ENCODE measurements at regions not wholly inside any gene's neighbourhood (a gene's known extent, or its start where the extent isn't known, plus 50 kb on each side); places are given as distances from the start of the nearest gene placed in this dataset.

- DNase-seq = no peak
Observed at GRCh38 chr14:71648725-71649124, 283.5 kb upstream of the RGS6 start.

- DNase-seq = no peak
Observed at GRCh38 chr14:71650187-71650755, 282.0 kb upstream of the RGS6 start.

GRCh38 chr14:71651228-71651627, 281.0 kb upstream of the RGS6 start:
- DNase-seq = no peak

- no peak for DNase-seq
Observed at GRCh38 chr14:71652368-71652767, 279.9 kb upstream of the RGS6 start.

GRCh38 chr14:71654810-71655209, 277.4 kb upstream of the RGS6 start:
- DNase-seq = no peak

- no peak for DNase-seq
Observed at GRCh38 chr14:71658261-71658860, 273.9 kb upstream of the RGS6 start.

- no peak for DNase-seq
Observed at GRCh38 chr14:71659159-71659558, 273.1 kb upstream of the RGS6 start.

- DNase-seq = no peak
Observed at GRCh38 chr14:71661441-71661840, 270.8 kb upstream of the RGS6 start.

GRCh38 chr14:71662291-71662790, 269.9 kb upstream of the RGS6 start:
- no peak for DNase-seq

GRCh38 chr14:71665157-71665556, 267.1 kb upstream of the RGS6 start:
- DNase-seq = no peak

- no peak for DNase-seq
Observed at GRCh38 chr14:71665781-71666180, 266.4 kb upstream of the RGS6 start.

- no peak for DNase-seq
Observed at GRCh38 chr14:71666571-71667145, 265.6 kb upstream of the RGS6 start.

- no peak for DNase-seq
Observed at GRCh38 chr14:71668186-71668912, 263.9 kb upstream of the RGS6 start.

- no peak for DNase-seq
Observed at GRCh38 chr14:71672596-71672995, 259.6 kb upstream of the RGS6 start.

GRCh38 chr14:71675126-71675899, 256.9 kb upstream of the RGS6 start:
- no peak for DNase-seq

GRCh38 chr14:71675900-71676287, 256.3 kb upstream of the RGS6 start:
- no peak for DNase-seq

GRCh38 chr14:71680736-71681387, 251.4 kb upstream of the RGS6 start:
- DNase-seq = no peak

- DNase-seq = no peak
Observed at GRCh38 chr14:71682337-71682736, 249.9 kb upstream of the RGS6 start.

GRCh38 chr14:71684323-71684722, 247.9 kb upstream of the RGS6 start:
- DNase-seq = no peak

- no peak for DNase-seq
Observed at GRCh38 chr14:71686677-71687076, 245.6 kb upstream of the RGS6 start.

- no peak for DNase-seq
Observed at GRCh38 chr14:71687166-71687831, 244.9 kb upstream of the RGS6 start.

GRCh38 chr14:71688576-71688975, 243.7 kb upstream of the RGS6 start:
- no peak for DNase-seq

Data from GOT3 (cell line).